ENCODE measurements at regions not wholly inside any gene's neighbourhood (a gene's known extent, or its start where the extent isn't known, plus 50 kb on each side); places are given as distances from the start of the nearest gene placed in this dataset.

DNA sequence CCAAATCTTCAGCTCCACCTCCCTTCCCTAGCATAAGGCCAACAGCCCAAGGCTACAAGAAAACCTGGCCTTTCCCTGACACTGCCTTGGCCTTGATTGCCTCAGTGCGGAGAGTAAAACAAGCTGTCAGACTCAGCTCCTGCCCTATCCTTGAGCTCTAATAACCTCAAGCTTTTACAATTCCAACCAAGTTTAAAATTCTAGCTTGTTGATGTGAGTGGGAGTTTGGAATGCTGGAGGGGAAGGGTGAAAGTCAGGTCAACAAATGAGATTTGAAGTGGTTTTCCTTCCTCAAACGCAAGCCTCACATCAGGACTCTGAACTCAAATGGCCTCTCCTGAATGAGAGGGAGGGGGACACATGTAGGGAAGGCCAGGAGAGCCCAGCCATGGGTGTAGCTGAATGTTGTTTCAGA is 197.0 kb upstream of the VLDLR start:
- no peak overlapping the region for H3K9ac ChIP-seq (ENCODE audit: low read depth, low read length)
- no peak overlapping the region for H3K14ac ChIP-seq (replicated peaks; ENCODE audit: low read depth, low read length)
- DNase-seq, result no peak
- intact Hi-C loops (cut with micrococcal nuclease) (no loop called here), dilution Hi-C loops (cut with HindIII; ENCODE audit: low sequenced_read_pairs, unreplicated experiment) (no loop called here), in situ Hi-C loops (cut with MboI; ENCODE audit: low sequenced_read_pairs) (no loop called here)
- no peaks in the 10 kb centered on the region for H3K9me3 ChIP-seq (ENCODE audit: control insufficient read depth, insufficient read depth, low read length)
- H2AK5ac ChIP-seq (ENCODE audit: low read depth, low read length), result no peak overlapping the region
- H3K56ac ChIP-seq (ENCODE audit: extremely low read depth, insufficient read depth, low read length), result no peak overlapping the region
- TF ChIP-seq CHD1 (IDR thresholded peaks at IDR 0.05; ENCODE audit: low read depth, low read length) (no peak), MXI1 (IDR thresholded peaks at IDR 0.05; ENCODE audit: borderline replicate concordance, low read depth, low read length) (no peak), CEBPB (IDR thresholded peaks at IDR 0.05; ENCODE audit: low read depth, low read length) (no peak), FOS (IDR thresholded peaks at IDR 0.05; ENCODE audit: low read depth, low read length) (no peak), MAZ (IDR thresholded peaks at IDR 0.05; ENCODE audit: borderline replicate concordance, low read depth, low read length) (no peak), RFX5 (IDR thresholded peaks at IDR 0.05; ENCODE audit: low read depth, low read length) (no peak), MAFK (IDR thresholded peaks at IDR 0.05; ENCODE audit: low read depth, low read length) (no peak), RCOR1 (IDR thresholded peaks at IDR 0.05; ENCODE audit: insufficient replicate concordance, low read length) (no peak), POLR2A (IDR thresholded peaks at IDR 0.05; ENCODE audit: low read depth, low read length) (no peak), SMC3 (IDR thresholded peaks at IDR 0.05; ENCODE audit: low read depth, low read length) (no peak), BHLHE40 (IDR thresholded peaks at IDR 0.05; ENCODE audit: low read depth, low read length) (no peak), RAD21 (IDR thresholded peaks at IDR 0.05; ENCODE audit: low read length) (no peak), NFE2L2 (IDR thresholded peaks at IDR 0.05; ENCODE audit: low read depth, low read length) (no peak)
- TF ChIP-seq, protein P1, sequence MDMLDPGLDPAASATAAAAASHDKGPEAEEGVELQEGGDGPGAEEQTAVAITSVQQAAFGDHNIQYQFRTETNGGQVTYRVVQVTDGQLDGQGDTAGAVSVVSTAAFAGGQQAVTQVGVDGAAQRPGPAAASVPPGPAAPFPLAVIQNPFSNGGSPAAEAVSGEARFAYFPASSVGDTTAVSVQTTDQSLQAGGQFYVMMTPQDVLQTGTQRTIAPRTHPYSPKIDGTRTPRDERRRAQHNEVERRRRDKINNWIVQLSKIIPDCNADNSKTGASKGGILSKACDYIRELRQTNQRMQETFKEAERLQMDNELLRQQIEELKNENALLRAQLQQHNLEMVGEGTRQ (IDR thresholded peaks at IDR 0.05; ENCODE audit: low read depth, low read length), result no peak
- TF ChIP-seq, protein P2, sequence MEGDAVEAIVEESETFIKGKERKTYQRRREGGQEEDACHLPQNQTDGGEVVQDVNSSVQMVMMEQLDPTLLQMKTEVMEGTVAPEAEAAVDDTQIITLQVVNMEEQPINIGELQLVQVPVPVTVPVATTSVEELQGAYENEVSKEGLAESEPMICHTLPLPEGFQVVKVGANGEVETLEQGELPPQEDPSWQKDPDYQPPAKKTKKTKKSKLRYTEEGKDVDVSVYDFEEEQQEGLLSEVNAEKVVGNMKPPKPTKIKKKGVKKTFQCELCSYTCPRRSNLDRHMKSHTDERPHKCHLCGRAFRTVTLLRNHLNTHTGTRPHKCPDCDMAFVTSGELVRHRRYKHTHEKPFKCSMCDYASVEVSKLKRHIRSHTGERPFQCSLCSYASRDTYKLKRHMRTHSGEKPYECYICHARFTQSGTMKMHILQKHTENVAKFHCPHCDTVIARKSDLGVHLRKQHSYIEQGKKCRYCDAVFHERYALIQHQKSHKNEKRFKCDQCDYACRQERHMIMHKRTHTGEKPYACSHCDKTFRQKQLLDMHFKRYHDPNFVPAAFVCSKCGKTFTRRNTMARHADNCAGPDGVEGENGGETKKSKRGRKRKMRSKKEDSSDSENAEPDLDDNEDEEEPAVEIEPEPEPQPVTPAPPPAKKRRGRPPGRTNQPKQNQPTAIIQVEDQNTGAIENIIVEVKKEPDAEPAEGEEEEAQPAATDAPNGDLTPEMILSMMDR (conservative IDR thresholded peaks at IDR 0.05; ENCODE audit: low read depth, low read length), result no peak
- TF ChIP-seq, protein P3, sequence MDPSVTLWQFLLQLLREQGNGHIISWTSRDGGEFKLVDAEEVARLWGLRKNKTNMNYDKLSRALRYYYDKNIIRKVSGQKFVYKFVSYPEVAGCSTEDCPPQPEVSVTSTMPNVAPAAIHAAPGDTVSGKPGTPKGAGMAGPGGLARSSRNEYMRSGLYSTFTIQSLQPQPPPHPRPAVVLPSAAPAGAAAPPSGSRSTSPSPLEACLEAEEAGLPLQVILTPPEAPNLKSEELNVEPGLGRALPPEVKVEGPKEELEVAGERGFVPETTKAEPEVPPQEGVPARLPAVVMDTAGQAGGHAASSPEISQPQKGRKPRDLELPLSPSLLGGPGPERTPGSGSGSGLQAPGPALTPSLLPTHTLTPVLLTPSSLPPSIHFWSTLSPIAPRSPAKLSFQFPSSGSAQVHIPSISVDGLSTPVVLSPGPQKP (IDR thresholded peaks at IDR 0.05; ENCODE audit: borderline replicate concordance, low read depth, low read length), result no peak
- H4K5ac ChIP-seq (ENCODE audit: low read depth, low read length), result no peak overlapping the region
- ChIA-PET POLR2A (ENCODE audit: unreplicated experiment) (no interaction called here), CTCF (no interaction called here)
- H3K9me1 ChIP-seq (ENCODE audit: insufficient read depth, low read length), result no peaks in the 10 kb centered on the region
- no peaks in the 10 kb centered on the region for H3K79me1 ChIP-seq (ENCODE audit: low read depth in 1 of 2, low read length in 2 of 2)
- peak; percentile 40; the same call in 1 of the 2 replicates for ATAC-seq (ENCODE audit: low read depth)
- 0 out of 2 replicates have a peak, but pooled peaks cover 2% of the 10 kb centered on the region for H3K4me1 ChIP-seq (ENCODE audit: control insufficient read depth, insufficient read depth, low read length)
- H2BK5ac ChIP-seq (ENCODE audit: low read depth, low read length, poor library complexity, severe bottlenecking), result no peak overlapping the region
- H3K4ac ChIP-seq (ENCODE audit: low read depth, low read length), result no peak overlapping the region
- no peak overlapping the region for H3K27ac ChIP-seq (ENCODE audit: insufficient read depth, low read length)
- no peak overlapping the region for H2BK20ac ChIP-seq (ENCODE audit: low read depth, low read length)
- H4K8ac ChIP-seq (ENCODE audit: low read depth in 2 of 2, low read length in 2 of 2), result no peak overlapping the region
- H2BK120ac ChIP-seq (ENCODE audit: low read depth, low read length), result no peak overlapping the region
- H3K23ac ChIP-seq (ENCODE audit: low read depth, low read length), result no peak overlapping the region
- H2AK9ac ChIP-seq (replicated peaks; ENCODE audit: low read depth, low read length, poor library complexity), result no peak overlapping the region
- no peak overlapping the region for H2BK15ac ChIP-seq (ENCODE audit: low read depth, low read length)
- H2AFZ ChIP-seq (replicated peaks; ENCODE audit: low read length, poor library complexity), result no peak overlapping the region
- H4K20me1 ChIP-seq (ENCODE audit: insufficient read depth, low read length), result no peaks in the 10 kb centered on the region
- H4K91ac ChIP-seq (ENCODE audit: insufficient read depth, low read depth, low read length), result no peak overlapping the region
- H3K4me3 ChIP-seq (ENCODE audit: insufficient read depth, low read depth, low read length), result no peak overlapping the region
- no peak overlapping the region for H3K18ac ChIP-seq (ENCODE audit: low read depth, low read length)
- 0 out of 2 replicates have a peak, but pooled peaks cover 2% of the 10 kb centered on the region for H3K27me3 ChIP-seq (ENCODE audit: control insufficient read depth, insufficient read depth, low read length)
- WGBS, 2 experiments (ENCODE audit: extremely low coverage in 2 of 2, insufficient read length in 1 of 2), result no CpG with 5 or more reads among the region's 2 CpGs
- no peaks in the 10 kb centered on the region for H3K36me3 ChIP-seq (ENCODE audit: control insufficient read depth, insufficient read depth, low read length)
- BruUV-seq (replicated peaks), result no TSS peak
- no peak overlapping the region for H3K4me2 ChIP-seq (ENCODE audit: low read depth, low read length)

Measured in IMR-90 (cell line).